CD14-positive monocyte (primary cell): ENCODE measurements at regions not wholly inside any gene's neighbourhood (a gene's known extent, or its start where the extent isn't known, plus 50 kb on each side); places are given as distances from the start of the nearest gene placed in this dataset.

ENCODE experiments used
- DNase-seq, 3 donors: peaks; one replicate each; pipeline ENCODE4 v3.0.0-alpha.2; 2011 to 2022
- H2AFZ ChIP-seq: 2 replicates; pipeline ENCODE4 v1.6.0; 2012; ENCODE audit warnings: mild to moderate bottlenecking, low read depth, low read length, inconsistent platforms; ENCODE audit not compliant: insufficient read depth, poor library complexity, severe bottlenecking
- H3K27ac ChIP-seq, 2 donors: 1 replicate in 1 of 2; 2 replicates in 1 of 2; pipeline ENCODE4 v1.5.1; 2012 to 2013; ENCODE audit warnings: low read length in 2 of 2, control low read depth in 1 of 2, inconsistent platforms in 1 of 2, low read depth in 1 of 2, mild to moderate bottlenecking in 1 of 2
- H3K27me3 ChIP-seq, 2 donors: one replicate each; pipeline versions ENCODE4 v1.6.0 to v1.6.1; 2011 to 2013; ENCODE audit warnings: low read length in 2 of 2; ENCODE audit not compliant: control insufficient read depth in 2 of 2, insufficient read depth in 2 of 2
- H3K36me3 ChIP-seq, 2 donors: replicated peaks in 1 of 2; 1 replicate in 1 of 2; 2 replicates in 1 of 2; pipeline versions ENCODE4 v1.5.1 to v1.6.1; 2012 to 2013; ENCODE audit warnings: low read length in 2 of 2, control low read depth in 1 of 2, inconsistent platforms in 1 of 2, mild to moderate bottlenecking in 1 of 2; ENCODE audit not compliant: insufficient read depth in 2 of 2, control insufficient read depth in 1 of 2
- H3K4me1 ChIP-seq, 2 donors: 1 replicate in 1 of 2; 2 replicates in 1 of 2; pipeline versions ENCODE4 v1.5.1 to v1.6.1; 2012 to 2013; ENCODE audit warnings: low read length in 2 of 2, control low read depth in 1 of 2, inconsistent platforms in 1 of 2, mild to moderate bottlenecking in 1 of 2, moderate library complexity in 1 of 2; ENCODE audit not compliant: insufficient read depth in 2 of 2, control insufficient read depth in 1 of 2
- H3K4me2 ChIP-seq: replicated peaks from 2 replicates; pipeline ENCODE3; 2012; ENCODE audit warnings: low read length, moderate library complexity, mild to moderate bottlenecking; ENCODE audit not compliant: poor library complexity, severe bottlenecking; ENCODE audit errors: extremely low read depth
- H3K4me3 ChIP-seq, 3 experiments: fragments of 200-600 bp in 1 of 3; sonication (generic) in 1 of 3; replicated peaks in 1 of 3; 1 replicate in 2 of 3; 2 replicates in 1 of 3; pipeline ENCODE4 v1.5.1; 2011 to 2013; ENCODE audit warnings: low read length in 3 of 3, mild to moderate bottlenecking in 3 of 3, control low read depth in 2 of 3, low read depth in 2 of 3, inconsistent platforms in 1 of 3, moderate library complexity in 1 of 3
- H3K79me2 ChIP-seq: 2 replicates; pipeline ENCODE4 v1.6.0; 2012; ENCODE audit warnings: mild to moderate bottlenecking, control low read depth, inconsistent platforms, low read length, moderate library complexity; ENCODE audit not compliant: insufficient read depth
- H3K9ac ChIP-seq: 2 replicates; pipeline ENCODE4 v1.6.0; 2017; ENCODE audit warnings: low read length, mild to moderate bottlenecking; ENCODE audit not compliant: insufficient read depth, poor library complexity, severe bottlenecking
- H3K9me3 ChIP-seq, 2 donors: replicated peaks in 1 of 2; 1 replicate in 1 of 2; 2 replicates in 1 of 2; pipeline versions ENCODE4 v1.5.1 to v1.6.1; 2012 to 2013; ENCODE audit warnings: low read length in 2 of 2, control low read depth in 1 of 2; ENCODE audit not compliant: control insufficient read depth in 1 of 2, insufficient read depth in 1 of 2
- H4K20me1 ChIP-seq: 2 replicates; pipeline ENCODE4 v1.6.0; 2012; ENCODE audit warnings: mild to moderate bottlenecking, low read length, control low read depth, moderate library complexity; ENCODE audit not compliant: insufficient read depth
- H3K27ac Mint-ChIP-seq, 7 donors: one replicate each; pipeline ENCODE4 v1.8.0; 2020; ENCODE audit warnings: mild to moderate bottlenecking in 7 of 7, mixed read lengths in 7 of 7, moderate library complexity in 6 of 7, inconsistent platforms in 2 of 7
- H3K27me3 Mint-ChIP-seq, 3 donors: one replicate each; pipeline ENCODE4 v1.8.0; 2021 to 2022; ENCODE audit warnings: low read depth in 3 of 3, mild to moderate bottlenecking in 3 of 3, mixed read lengths in 3 of 3, moderate library complexity in 3 of 3, inconsistent platforms in 1 of 3
- H3K36me3 Mint-ChIP-seq, 2 donors: one replicate each; pipeline ENCODE4 v1.8.0; 2020; ENCODE audit warnings: mixed read lengths in 2 of 2, inconsistent platforms in 1 of 2, mild to moderate bottlenecking in 1 of 2
- H3K4me1 Mint-ChIP-seq: one replicate; pipeline ENCODE4 v1.8.0; 2020; ENCODE audit warnings: mild to moderate bottlenecking, mixed read lengths
- H3K4me3 Mint-ChIP-seq, 2 donors: one replicate each; pipeline ENCODE4 v1.8.0; 2020; ENCODE audit warnings: mild to moderate bottlenecking in 2 of 2, mixed read lengths in 2 of 2, moderate library complexity in 1 of 2
- H3K9me3 Mint-ChIP-seq, 7 donors: one replicate each; pipeline ENCODE4 v1.8.0; 2020 to 2022; ENCODE audit warnings: mixed read lengths in 7 of 7, mild to moderate bottlenecking in 6 of 7, moderate library complexity in 6 of 7, inconsistent platforms in 2 of 7
- WGBS: methylation state at CpG from one replicate; pipeline ENCODE4 v1.1.5; 2013; ENCODE audit warnings: missing lambda C conversion rate; ENCODE audit not compliant: insufficient coverage; 5-methylcytosine and 5-hydroxymethylcytosine counted together
- intact Hi-C, 2 donors: fragments of 100-400 bp; cut with micrococcal nuclease; formaldehyde crosslinking; loops; one replicate each; pipeline versions ENCODE4 v1.15.0 to v1.15.1; 2023
- TF ChIP-seq, protein P1 (sequence below): fragments of 200-600 bp; IDR thresholded peaks from one replicate; pipeline ENCODE4 v1.8.0; 2022; ENCODE audit warnings: antibody characterized with exemption, mild to moderate bottlenecking

DNA sequence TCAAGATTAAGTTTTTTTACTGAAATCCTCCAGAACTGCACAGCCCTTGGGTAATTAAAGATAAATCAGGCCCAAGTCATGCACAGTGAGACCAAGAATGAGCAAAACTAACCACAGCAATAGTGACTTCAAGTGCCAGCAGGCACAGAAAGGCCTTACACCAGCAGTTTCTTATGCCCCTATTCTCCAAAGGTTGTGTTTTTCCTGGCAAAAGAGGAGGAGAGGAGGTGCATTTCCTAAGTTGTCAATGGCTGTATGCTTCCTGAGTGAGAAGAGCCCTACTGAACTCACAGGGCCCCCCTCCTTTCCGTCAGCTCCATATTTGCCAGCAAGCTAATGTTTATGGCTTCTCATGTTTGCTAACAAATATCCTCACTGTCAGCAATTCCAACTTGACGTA, 418.7 kb upstream of the INTU start:
- H3K4me3 ChIP-seq, result no peak overlapping the region
- no peak overlapping the region for H2AFZ ChIP-seq
- Mint-ChIP-seq H3K4me3 (no peak overlapping the region), H3K4me1 (no peaks in the 10 kb centered on the region), H3K9me3 (peaks cover 0 to 11% (median 2%) of the 10 kb centered on the region in 7 donors), H3K27me3 (no peaks in the 10 kb centered on the region), H3K27ac (no peak overlapping the region), H3K36me3 (no peaks in the 10 kb centered on the region)
- DNase-seq, result no peak
- no peak overlapping the region for H3K9ac ChIP-seq
- no peaks in the 10 kb centered on the region for H4K20me1 ChIP-seq
- H3K79me2 ChIP-seq, result no peaks in the 10 kb centered on the region
- TF ChIP-seq, protein P1, sequence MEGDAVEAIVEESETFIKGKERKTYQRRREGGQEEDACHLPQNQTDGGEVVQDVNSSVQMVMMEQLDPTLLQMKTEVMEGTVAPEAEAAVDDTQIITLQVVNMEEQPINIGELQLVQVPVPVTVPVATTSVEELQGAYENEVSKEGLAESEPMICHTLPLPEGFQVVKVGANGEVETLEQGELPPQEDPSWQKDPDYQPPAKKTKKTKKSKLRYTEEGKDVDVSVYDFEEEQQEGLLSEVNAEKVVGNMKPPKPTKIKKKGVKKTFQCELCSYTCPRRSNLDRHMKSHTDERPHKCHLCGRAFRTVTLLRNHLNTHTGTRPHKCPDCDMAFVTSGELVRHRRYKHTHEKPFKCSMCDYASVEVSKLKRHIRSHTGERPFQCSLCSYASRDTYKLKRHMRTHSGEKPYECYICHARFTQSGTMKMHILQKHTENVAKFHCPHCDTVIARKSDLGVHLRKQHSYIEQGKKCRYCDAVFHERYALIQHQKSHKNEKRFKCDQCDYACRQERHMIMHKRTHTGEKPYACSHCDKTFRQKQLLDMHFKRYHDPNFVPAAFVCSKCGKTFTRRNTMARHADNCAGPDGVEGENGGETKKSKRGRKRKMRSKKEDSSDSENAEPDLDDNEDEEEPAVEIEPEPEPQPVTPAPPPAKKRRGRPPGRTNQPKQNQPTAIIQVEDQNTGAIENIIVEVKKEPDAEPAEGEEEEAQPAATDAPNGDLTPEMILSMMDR, result no peak
- no peaks in the 10 kb centered on the region for H3K36me3 ChIP-seq
- peaks cover 5 to 26% of the 10 kb centered on the region in 2 donors for H3K9me3 ChIP-seq
- H3K4me2 ChIP-seq, result no peak overlapping the region
- H3K27ac ChIP-seq, result no peak overlapping the region
- no peaks in the 10 kb centered on the region for H3K27me3 ChIP-seq
- H3K4me1 ChIP-seq, result no peaks in the 10 kb centered on the region
- no CpG with 5 or more reads among the region's 2 CpGs for WGBS
- intact Hi-C loops, result no loop called here

DNA sequence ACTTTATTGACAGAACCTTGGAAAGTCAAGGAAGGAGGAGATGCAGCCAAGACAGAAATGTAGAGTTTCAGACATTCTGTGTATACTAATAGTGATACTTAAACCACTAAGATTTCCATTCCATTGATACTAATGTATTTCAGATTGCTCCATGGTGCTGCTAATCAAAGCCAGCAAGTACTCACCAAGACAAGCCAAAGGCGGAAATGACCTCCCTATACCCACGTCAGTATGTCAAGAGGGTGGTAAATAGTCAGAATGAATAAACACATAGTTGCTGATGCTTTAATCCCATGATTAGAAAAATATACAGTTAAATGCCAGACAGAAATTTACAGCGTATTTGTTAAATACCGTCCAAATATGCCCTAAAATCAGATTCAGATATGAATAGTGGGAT, 417.8 kb upstream of the INTU start:
- H4K20me1 ChIP-seq, result no peaks in the 10 kb centered on the region
- H3K27ac ChIP-seq, result no peak overlapping the region
- no peaks in the 10 kb centered on the region for H3K79me2 ChIP-seq
- no CpG with 5 or more reads among the region's 4 CpGs for WGBS
- H3K4me3 ChIP-seq, result no peak overlapping the region
- no peak overlapping the region for H3K4me3 Mint-ChIP-seq
- H3K9ac ChIP-seq, result no peak overlapping the region
- intact Hi-C loops, result no loop called here
- no peak for DNase-seq
- H3K4me1 ChIP-seq, result no peaks in the 10 kb centered on the region
- TF ChIP-seq, protein P1, result no peak
- H3K27me3 ChIP-seq, result no peaks in the 10 kb centered on the region
- no peaks in the 10 kb centered on the region for H3K36me3 Mint-ChIP-seq
- H3K36me3 ChIP-seq, result no peaks in the 10 kb centered on the region
- peaks cover 5 to 18% of the 10 kb centered on the region in 2 donors for H3K9me3 ChIP-seq
- H3K4me1 Mint-ChIP-seq, result no peaks in the 10 kb centered on the region
- no peak overlapping the region for H3K27ac Mint-ChIP-seq
- no peak overlapping the region for H3K4me2 ChIP-seq
- no peak overlapping the region for H2AFZ ChIP-seq
- H3K27me3 Mint-ChIP-seq, result no peaks in the 10 kb centered on the region
- peaks cover 0 to 12% (median 4%) of the 10 kb centered on the region in 7 donors for H3K9me3 Mint-ChIP-seq
